ENCODE measurements at regions not wholly inside any gene's neighbourhood (a gene's known extent, or its start where the extent isn't known, plus 50 kb on each side); places are given as distances from the start of the nearest gene placed in this dataset.

- Histone ChIP-seq H3K9me3 (ENCODE audit: control insufficient read depth, insufficient read depth, low read length) (peaks cover 6% of the 10 kb centered on the region), H3K4me1 (ENCODE audit: control insufficient read depth, insufficient read depth, low read length) (no peaks in the 10 kb centered on the region), H3K36me3 (ENCODE audit: control insufficient read depth, insufficient read depth, low read length) (no peaks in the 10 kb centered on the region), H2BK15ac (ENCODE audit: low read depth, low read length) (no peak overlapping the region), H3K4me3 (ENCODE audit: insufficient read depth, low read depth, low read length) (no peak overlapping the region), H2AK5ac (ENCODE audit: low read depth, low read length) (no peak overlapping the region), H3K27ac (ENCODE audit: insufficient read depth, low read length) (no peak overlapping the region), H3K56ac (ENCODE audit: extremely low read depth, insufficient read depth, low read length) (no peak overlapping the region), H4K8ac (ENCODE audit: low read depth in 2 of 2, low read length in 2 of 2) (no peak overlapping the region), H2BK5ac (ENCODE audit: low read depth, low read length, poor library complexity, severe bottlenecking) (no peak overlapping the region), H2AK9ac (replicated peaks; ENCODE audit: low read depth, low read length, poor library complexity) (no peak overlapping the region), H3K9me1 (ENCODE audit: insufficient read depth, low read length) (no peaks in the 10 kb centered on the region), H4K91ac (ENCODE audit: insufficient read depth, low read depth, low read length) (no peak overlapping the region), H2BK20ac (ENCODE audit: low read depth, low read length) (no peak overlapping the region), H3K18ac (ENCODE audit: low read depth, low read length) (no peak overlapping the region), H2BK120ac (ENCODE audit: low read depth, low read length) (no peak overlapping the region), H3K23ac (ENCODE audit: low read depth, low read length) (no peak overlapping the region), H3K79me1 (ENCODE audit: low read depth in 1 of 2, low read length in 2 of 2) (no peaks in the 10 kb centered on the region), H3K9ac (ENCODE audit: low read depth, low read length) (no peak overlapping the region), H4K5ac (ENCODE audit: low read depth, low read length) (no peak overlapping the region), H3K4me2 (ENCODE audit: low read depth, low read length) (no peak overlapping the region), H3K14ac (replicated peaks; ENCODE audit: low read depth, low read length) (no peak overlapping the region), H4K20me1 (ENCODE audit: insufficient read depth, low read length) (no peaks in the 10 kb centered on the region), H3K4ac (ENCODE audit: low read depth, low read length) (no peak overlapping the region), H3K27me3 (ENCODE audit: control insufficient read depth, insufficient read depth, low read length) (no peaks in the 10 kb centered on the region), H2AFZ (replicated peaks; ENCODE audit: low read length, poor library complexity) (no peak overlapping the region)
- DNase-seq: peak; percentile 18
- ChIA-PET POLR2A (ENCODE audit: unreplicated experiment) (interaction anchor here (0.6 kb wide), 1 partner anchor 352 kb away, joined by 3 read pairs; no protein-coding TSS in a partner anchor), CTCF (no interaction called here)
- TF ChIP-seq MXI1 (IDR thresholded peaks at IDR 0.05; ENCODE audit: borderline replicate concordance, low read depth, low read length) (no peak), CEBPB (IDR thresholded peaks at IDR 0.05; ENCODE audit: low read depth, low read length) (no peak), RCOR1 (IDR thresholded peaks at IDR 0.05; ENCODE audit: insufficient replicate concordance, low read length) (no peak), NFE2L2 (IDR thresholded peaks at IDR 0.05; ENCODE audit: low read depth, low read length) (no peak), CTCF (conservative IDR thresholded peaks at IDR 0.05; ENCODE audit: low read depth, low read length) (no peak), FOS (IDR thresholded peaks at IDR 0.05; ENCODE audit: low read depth, low read length) (no peak), MAFK (IDR thresholded peaks at IDR 0.05; ENCODE audit: low read depth, low read length) (no peak), ELK1 (IDR thresholded peaks at IDR 0.05; ENCODE audit: borderline replicate concordance, low read depth, low read length) (no peak), SMC3 (IDR thresholded peaks at IDR 0.05; ENCODE audit: low read depth, low read length) (no peak), MAZ (IDR thresholded peaks at IDR 0.05; ENCODE audit: borderline replicate concordance, low read depth, low read length) (no peak), USF2 (IDR thresholded peaks at IDR 0.05; ENCODE audit: low read depth, low read length) (no peak), POLR2A (IDR thresholded peaks at IDR 0.05; ENCODE audit: low read depth, low read length) (no peak), BHLHE40 (IDR thresholded peaks at IDR 0.05; ENCODE audit: low read depth, low read length) (no peak), RAD21 (IDR thresholded peaks at IDR 0.05; ENCODE audit: low read length) (no peak), CHD1 (IDR thresholded peaks at IDR 0.05; ENCODE audit: low read depth, low read length) (no peak), RFX5 (IDR thresholded peaks at IDR 0.05; ENCODE audit: low read depth, low read length) (no peak)
- in situ Hi-C loops (cut with MboI; ENCODE audit: low sequenced_read_pairs): no loop called here
- no TSS peak for BruUV-seq (replicated peaks)
- intact Hi-C loops (cut with micrococcal nuclease): no loop called here
- dilution Hi-C loops (cut with HindIII; ENCODE audit: low sequenced_read_pairs, unreplicated experiment): no loop called here
- ATAC-seq (ENCODE audit: low read depth): no peak
- no CpG with 5 or more reads among the region's 5 CpGs for WGBS, 2 experiments (ENCODE audit: extremely low coverage in 2 of 2, insufficient read length in 1 of 2)
Observed at GRCh38 chr3:25156626-25157025, 271.4 kb upstream of the RARB start.
